Fibroblast of skin of back (primary cell): ENCODE measurements at regions not wholly inside any gene's neighbourhood (a gene's known extent, or its start where the extent isn't known, plus 50 kb on each side); places are given as distances from the start of the nearest gene placed in this dataset.

Experiments used
- DNase-seq: peaks from one replicate; pipeline ENCODE4 v3.0.0-alpha.2; 2013

- peak; percentile 17 for DNase-seq
Observed at GRCh38 chr4:177051473-177052060, 258.1 kb upstream of the NEIL3 start.

GRCh38 chr4:177052211-177052934 is 257.3 kb upstream of the NEIL3 start:
- no peak for DNase-seq

- DNase-seq = no peak
Observed at GRCh38 chr4:177057186-177057585, 252.5 kb upstream of the NEIL3 start.

GRCh38 chr4:177064116-177064515 is 245.6 kb upstream of the NEIL3 start:
- DNase-seq = no peak

- DNase-seq = no peak
Observed at GRCh38 chr4:177064729-177065394, 244.8 kb upstream of the NEIL3 start.

GRCh38 chr4:177066746-177067145 is 242.9 kb upstream of the NEIL3 start:
- no peak for DNase-seq

- peak; percentile 15 for DNase-seq
Observed at GRCh38 chr4:177070533-177071058, 239.1 kb upstream of the NEIL3 start.

- DNase-seq = no peak
Observed at GRCh38 chr4:177077095-177077971, 232.3 kb upstream of the NEIL3 start.

GRCh38 chr4:177079327-177079726 is 230.3 kb upstream of the NEIL3 start:
- no peak for DNase-seq

- DNase-seq = no peak
Observed at GRCh38 chr4:177080388-177080787, 229.3 kb upstream of the NEIL3 start.

- DNase-seq = no peak
Observed at GRCh38 chr4:177087060-177087459, 222.6 kb upstream of the NEIL3 start.

- DNase-seq = no peak
Observed at GRCh38 chr4:177087499-177087898, 222.2 kb upstream of the NEIL3 start.

GRCh38 chr4:177091515-177091914 is 218.2 kb upstream of the NEIL3 start:
- DNase-seq = no peak

- DNase-seq = no peak
Observed at GRCh38 chr4:177092807-177093206, 216.9 kb upstream of the NEIL3 start.

GRCh38 chr4:177093964-177094363 is 215.7 kb upstream of the NEIL3 start:
- peak; percentile 23 for DNase-seq

GRCh38 chr4:177097291-177097690 is 212.4 kb upstream of the NEIL3 start:
- DNase-seq = no peak

GRCh38 chr4:177099211-177099610 is 210.5 kb upstream of the NEIL3 start:
- peak; percentile 8 for DNase-seq

GRCh38 chr4:177100307-177100706 is 209.4 kb upstream of the NEIL3 start:
- no peak for DNase-seq

GRCh38 chr4:177103619-177104018 is 206.1 kb upstream of the NEIL3 start:
- DNase-seq = no peak

GRCh38 chr4:177105536-177105935 is 204.1 kb upstream of the NEIL3 start:
- peak; percentile 25 for DNase-seq

GRCh38 chr4:177107288-177107921 is 202.3 kb upstream of the NEIL3 start:
- DNase-seq = peak; percentile 41

GRCh38 chr4:177108708-177109107 is 201.0 kb upstream of the NEIL3 start:
- DNase-seq = peak; percentile 45
